ENCODE measurements at regions not wholly inside any gene's neighbourhood (a gene's known extent, or its start where the extent isn't known, plus 50 kb on each side); places are given as distances from the start of the nearest gene placed in this dataset.
A peak's percentile ranks its signal among the peaks of the same experiment; 100 is the strongest.
"Not testable (repeated sequence)": the region's sequence is repeated elsewhere in the genome, so short reads cannot be mapped to it uniquely, and the experiment has no call there.

DNA sequence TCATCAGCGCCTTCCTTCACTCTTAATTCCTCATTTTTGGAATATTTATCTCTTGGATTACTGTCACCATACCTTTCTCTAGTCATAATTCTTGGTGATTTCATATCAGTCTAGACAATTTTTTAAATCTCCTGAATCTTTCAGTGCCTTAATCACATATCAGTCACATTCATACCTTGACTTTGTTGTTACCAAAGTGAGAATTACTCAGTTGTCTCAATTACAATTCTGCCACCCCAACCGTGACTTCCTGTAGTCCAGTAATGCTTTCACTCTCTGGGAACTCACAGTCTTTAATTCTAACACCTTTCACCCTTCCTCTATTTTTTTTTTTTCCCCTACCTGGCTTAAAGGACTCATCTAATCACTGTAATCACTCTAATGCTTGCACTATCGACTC, 1275.3 kb upstream of the TENM3 start:
- no peak for DNase-seq (ENCODE audit: low spot score)

DNA sequence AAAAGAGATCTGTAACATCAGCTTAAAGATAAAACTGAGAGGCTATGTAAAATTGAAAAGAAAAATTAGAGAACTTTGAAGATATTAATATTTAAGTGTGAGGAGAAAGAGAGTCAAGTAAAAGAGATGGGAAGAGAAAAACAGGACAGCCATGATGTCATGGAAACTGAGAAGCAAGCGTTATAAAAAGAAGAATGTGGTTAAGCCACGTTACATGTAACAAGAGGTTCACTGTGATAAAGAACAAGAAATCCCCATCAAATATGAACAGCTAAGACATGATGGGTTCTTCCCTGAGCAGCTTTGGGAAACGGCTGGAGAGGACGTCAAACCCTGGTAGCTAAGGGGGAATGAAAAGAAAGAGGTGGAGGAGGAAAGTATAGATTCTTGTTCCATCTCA, 1269.3 kb upstream of the TENM3 start:
- DNase-seq (ENCODE audit: low spot score), result no peak

DNA sequence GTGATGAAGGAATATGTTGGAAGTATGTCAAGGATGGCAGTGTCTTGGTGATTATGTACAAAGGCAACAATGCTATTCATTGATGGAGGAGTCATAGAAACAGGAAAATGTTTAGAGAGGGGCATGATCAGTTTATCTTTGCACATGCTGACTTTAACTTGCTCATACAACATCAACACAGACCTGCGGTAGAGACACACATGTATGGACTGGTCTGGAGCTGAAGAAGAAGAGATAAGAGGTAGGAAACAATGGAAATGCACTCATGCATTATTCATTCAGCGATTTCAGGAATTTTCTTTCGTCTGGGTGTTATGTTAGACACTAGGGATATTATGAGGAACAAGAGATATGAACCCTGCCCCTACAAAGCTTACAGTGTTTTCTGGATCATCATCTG, 1252.3 kb upstream of the TENM3 start:
- DNase-seq (ENCODE audit: low spot score), result no peak

DNA sequence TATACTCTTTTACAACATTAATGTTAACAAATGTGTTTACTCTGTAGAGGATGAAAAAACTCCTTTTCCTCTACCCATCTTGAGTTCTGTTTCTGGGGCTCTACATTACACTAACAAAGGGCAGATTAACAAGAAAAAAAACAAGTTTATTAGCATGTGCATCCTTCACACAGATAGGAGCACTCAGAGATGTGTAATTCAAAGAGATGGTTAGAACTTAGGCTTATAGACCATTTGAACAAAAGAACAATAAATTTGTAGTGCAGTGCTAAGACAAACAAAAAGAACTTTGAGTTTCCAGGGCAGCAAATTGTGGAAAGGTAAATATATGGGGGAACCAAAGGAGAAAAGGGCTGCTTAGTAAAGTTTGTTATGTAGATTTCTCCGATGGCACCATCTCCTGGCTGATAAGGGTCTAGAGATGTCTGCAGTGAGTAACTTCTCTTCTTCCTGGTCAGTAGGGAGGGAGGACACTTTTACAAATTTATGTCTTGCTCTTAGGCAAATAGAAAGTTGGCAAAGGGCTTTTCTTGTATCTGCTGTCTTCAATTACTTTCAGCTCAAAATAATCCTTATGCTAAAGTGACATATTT, 1249.9 kb upstream of the TENM3 start:
- no peak for DNase-seq (ENCODE audit: low spot score)

DNA sequence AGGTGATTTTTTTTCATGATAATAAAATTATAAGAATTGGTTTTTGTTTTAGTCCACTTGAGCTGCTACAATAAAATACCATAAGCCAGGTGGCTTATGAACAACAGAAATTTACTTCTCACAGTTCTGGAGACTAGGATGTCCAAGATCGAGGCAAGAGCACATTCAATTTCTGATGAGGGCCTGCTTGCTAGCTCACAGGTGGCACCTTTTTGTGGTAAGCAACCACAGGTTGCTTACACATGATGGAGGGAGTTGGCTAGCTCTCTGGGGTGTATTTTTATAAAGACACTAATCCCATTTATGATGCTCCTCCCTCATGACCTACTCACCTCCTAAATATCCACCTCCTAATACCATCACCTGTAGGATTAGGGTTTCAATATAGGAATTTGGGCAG, 1248.5 kb upstream of the TENM3 start:
- DNase-seq (ENCODE audit: low spot score), result no peak

DNA sequence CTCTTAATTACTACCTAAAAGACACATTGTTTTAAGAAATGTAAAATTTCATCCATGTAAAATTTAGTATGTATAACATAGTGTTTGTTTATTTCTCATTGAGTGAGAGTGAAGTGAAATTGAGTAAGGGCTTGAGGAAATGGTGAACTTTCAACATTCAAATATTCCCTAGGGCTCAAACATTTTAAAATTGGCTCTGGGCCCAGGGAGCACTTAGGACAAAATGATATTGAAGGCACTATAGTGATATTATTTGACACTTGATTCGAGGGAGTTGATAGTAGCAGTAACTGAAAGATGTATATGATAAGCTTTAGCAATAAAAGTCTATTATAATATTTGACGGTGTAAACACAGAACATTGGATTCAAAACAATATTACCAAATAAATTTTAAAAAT, 1244.0 kb upstream of the TENM3 start:
- no peak for DNase-seq (ENCODE audit: low spot score)

DNA sequence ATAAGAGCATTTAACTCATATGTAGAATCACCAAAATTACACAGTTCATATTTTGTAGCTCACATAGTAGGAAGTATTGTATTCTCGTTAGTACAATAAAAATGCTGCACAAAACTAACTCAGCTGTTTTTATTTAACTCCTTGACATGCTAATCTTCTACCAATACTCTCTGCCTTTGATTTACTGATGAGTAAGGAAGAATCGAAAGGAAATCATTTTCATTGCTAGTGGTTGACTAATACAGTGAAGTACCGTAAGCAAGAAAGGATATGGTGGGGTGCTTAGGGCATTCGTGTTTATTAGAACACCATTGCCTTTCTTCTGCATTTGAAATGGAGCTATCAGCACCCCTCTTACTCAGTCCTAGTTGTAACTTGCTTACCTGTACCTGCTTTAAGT, 1239.1 kb upstream of the TENM3 start:
- DNase-seq (ENCODE audit: low spot score), result no peak

DNA sequence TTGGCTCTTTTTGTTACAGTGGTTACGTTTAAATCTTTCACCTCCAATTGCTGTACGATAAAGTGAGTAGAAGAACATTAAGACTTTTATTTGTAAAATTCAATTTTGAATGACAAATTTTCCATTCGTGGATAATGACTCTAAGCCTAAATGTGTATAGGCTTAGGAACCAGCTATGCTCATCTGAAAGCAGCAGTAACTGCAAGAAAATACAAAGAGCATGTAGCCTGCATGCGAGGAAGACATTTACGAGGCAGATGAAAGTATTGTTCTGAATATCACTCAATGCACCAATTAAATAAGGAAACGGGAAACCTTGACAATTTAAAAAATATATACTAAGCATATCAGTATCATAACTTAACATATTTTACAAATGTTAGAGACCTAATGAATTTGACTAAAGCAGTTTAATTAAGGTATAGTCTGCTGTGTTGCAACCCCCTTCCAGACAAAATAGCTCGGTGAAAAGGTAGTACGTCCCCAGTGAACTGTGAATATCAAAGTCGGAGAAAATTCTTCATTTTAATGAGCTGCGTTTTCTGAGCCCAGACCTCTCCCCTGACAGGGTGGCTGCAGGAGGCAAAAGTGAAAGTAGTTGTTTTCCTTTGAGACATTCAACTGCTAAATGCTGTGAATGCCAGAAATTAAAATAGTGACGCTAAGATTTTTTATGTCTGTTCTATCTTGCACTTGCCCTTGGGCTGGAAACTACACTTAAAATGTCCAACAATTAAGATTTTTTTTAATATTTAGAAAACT, 1236.5 kb upstream of the TENM3 start:
- no peak for DNase-seq (ENCODE audit: low spot score)

DNA sequence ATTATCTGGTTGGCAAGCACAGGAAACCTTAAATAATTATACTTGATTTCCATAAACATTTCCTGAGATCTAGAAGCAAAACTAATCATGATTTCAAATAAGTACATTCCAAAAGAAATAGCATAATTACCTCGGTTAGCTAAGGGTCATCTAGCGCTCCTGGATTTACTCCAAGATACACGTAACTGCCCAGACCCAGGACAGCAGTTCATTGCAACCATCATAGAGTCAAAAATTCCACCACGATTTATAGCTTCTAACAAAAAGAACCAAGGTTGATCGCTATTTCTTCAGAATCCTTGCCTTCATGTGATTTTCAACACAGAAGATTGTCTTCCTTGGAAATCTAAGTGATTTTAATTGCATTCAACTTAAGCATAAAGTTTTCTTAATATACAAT, 1235.5 kb upstream of the TENM3 start:
- DNase-seq (ENCODE audit: low spot score), result no peak

DNA sequence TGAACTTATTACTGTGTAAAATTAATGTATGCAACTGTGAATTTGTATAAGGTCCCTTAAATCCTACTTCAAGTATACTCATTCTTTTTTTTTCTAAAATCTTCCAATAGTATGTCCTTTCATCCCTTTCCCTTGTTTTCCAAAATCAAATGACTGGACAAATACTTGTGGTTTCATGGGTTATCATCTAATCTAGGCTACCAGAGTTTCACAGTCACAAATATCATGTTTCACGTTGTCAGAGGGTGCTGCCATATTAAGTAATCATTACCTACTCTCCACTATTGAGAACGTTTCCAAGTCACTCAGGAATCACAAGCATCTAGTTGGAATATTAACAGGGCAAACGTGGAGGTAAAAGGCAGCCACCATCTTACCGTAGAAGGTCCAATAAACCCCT, 1235.0 kb upstream of the TENM3 start:
- DNase-seq (ENCODE audit: low spot score), result no peak

DNA sequence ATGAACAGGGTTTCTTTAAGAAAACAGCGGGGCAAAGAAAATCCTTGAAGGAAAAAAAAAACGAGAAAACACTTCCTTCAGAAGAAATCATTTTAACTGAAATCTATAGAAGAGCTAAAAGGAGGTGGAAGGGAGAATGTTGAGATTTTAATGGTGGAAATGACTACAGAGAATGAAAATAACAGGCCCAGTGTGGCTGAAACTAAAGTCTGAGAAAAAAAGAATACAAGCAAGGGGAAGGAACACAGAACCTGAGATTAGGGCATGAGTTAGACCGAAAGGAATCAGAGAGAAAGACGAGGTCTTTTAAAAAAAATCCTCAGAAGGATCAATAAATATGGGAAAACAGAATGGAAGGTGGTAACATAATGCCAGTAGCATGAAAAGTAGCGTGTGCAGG, 1230.0 kb upstream of the TENM3 start:
- no peak for DNase-seq (ENCODE audit: low spot score)

DNA sequence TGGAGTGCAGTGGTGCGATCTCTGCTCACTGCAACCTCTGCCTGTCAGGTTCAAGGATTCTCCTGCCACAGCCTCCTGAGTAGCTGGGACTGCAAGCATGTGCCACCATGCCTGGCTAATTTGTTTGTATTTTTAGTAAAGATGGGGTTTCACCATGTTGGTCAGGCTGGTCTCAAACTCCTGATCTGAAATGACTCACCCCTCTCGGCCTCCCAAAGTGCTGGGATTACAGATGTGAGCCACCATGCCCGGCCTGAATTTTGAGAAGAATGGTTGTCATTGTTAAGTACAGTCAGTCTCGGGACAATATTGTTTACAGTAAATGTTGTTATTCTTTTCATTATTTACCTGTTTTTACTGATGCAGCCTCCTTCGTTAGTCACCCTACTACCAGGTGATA, 1226.2 kb upstream of the TENM3 start:
- no peak for DNase-seq (ENCODE audit: low spot score)

DNA sequence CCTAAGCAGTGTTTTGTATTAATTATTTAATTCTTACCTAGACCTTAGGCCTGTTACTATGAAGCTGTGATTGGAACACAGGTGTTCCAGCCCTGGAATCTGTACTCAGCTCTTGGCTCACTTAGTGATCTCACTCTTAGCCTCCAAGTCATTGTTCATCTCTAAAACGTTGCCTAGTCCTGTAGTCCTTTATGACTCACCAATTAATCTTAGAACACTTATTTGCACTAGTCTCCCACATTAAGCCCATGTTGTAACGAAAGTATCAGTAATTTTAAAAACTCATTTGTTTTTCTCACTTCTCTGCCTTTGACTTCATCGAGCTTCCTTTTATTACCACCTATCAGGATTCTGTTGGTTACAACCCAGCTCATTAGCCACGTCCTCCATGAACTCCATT, 1224.7 kb upstream of the TENM3 start:
- no peak for DNase-seq (ENCODE audit: low spot score)

DNA sequence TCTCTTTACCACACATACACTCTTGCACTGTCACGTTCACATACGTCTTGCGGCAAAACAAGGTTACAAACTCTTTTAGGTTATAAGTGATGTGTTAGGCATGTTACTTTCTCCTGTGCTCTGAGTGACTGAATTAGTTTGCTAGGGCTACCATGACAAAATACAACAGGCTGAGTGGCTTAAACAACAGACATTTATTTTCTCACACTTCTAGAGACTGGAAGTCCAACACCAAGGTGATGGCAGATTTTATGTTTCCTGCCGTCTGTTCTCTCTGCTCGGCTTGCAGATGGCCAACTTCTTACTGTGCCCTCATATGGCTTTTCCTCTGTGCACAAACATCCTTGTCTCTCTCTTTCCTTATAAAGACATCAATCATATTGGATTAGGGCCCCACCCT, 1224.3 kb upstream of the TENM3 start:
- DNase-seq (ENCODE audit: low spot score), result no peak

DNA sequence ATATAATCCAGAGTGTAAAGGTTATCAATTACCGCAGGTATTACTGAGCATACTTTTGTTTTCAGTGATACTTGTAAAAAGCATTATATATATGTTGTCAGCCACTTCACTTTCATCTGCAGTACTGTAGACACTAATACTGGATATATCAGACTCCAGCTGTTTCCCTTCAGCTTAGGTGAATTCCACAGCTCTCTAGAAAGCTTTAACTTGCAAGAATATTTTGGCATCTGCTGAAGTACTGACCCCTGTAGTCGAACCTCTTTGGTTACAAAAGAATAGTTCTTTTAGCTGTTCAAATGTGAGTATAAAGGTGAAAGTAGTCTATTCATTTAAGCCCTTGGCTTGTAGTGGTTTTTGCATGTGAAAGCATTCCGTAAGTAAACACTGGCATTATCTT, 1222.7 kb upstream of the TENM3 start:
- DNase-seq (ENCODE audit: low spot score), result peak; percentile 22

DNA sequence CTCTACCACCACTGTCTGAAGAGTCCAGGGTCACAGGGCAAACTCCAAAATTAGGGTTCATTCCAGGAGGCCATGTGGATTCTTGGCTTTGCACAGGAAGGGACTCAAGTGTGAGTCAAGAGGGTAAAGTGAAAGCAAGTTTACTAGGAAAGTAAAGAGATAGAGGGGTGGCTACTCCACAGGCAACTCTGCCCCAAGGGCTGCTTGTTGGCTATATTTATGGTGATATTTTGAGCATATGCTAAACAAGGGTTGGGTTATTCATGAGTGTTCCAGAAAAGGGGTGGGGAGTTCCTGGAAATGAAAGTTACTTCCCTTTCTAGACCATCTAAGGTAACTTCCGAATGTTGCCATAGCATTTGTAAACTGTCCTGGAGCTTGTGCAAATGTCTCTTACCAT, 1222.0 kb upstream of the TENM3 start:
- DNase-seq (ENCODE audit: low spot score), result no peak

DNA sequence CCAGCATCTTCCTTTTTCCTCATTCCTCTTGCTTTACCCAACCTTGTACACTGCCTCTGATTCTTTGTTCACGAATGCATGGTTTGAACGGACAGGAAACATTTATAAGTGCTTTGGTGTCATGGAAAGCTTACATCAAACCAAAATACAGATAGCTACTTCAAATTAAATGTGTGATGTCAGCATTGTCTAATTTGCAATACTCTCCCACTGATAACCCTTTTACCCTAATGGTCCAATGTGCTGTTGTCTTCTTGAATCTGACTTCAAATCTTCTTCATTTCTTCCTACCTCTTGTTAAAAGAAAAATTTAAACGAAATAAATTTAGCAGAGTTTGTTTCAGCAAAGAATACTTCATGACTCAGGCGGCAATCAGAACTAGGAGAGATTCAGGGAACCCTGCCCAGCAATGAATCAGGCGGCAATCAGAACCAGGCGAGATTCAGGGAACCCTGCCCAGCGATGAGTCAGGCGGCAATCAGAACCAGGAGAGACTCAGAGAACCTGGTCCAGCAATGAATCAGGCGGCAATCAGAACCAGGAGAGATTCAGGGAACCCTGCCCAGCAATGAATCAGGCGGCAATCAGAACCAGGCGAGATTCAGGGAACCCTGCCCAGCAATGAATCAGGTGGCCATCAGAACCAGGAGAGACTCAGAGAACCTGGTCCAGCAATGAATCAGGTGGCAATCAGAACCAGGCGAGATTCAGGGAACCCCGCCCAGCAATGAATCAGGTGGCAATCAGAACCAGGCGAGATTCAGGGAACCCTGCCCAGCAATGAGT, 1212.9 kb upstream of the TENM3 start:
- DNase-seq (ENCODE audit: low spot score), result not testable (repeated sequence)

DNA sequence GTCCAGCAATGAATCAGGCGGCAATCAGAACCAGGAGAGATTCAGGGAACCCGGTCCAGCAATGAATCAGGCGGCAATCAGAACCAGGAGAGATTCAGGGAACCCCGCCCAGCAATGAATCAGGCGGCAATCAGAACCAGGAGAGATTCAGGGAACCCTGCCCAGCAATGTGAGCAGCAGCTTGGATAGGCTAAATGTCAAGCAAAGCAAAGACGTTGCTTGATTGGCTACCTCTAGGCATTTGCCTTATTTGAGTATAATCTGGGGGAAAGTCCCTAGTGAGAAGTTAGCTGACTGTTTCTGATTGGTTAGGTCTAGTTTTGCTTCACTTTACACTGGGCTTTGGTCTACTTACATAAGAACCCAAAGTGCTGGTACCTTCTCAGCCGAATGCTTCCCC, 1212.2 kb upstream of the TENM3 start:
- no peak for DNase-seq (ENCODE audit: low spot score)

DNA sequence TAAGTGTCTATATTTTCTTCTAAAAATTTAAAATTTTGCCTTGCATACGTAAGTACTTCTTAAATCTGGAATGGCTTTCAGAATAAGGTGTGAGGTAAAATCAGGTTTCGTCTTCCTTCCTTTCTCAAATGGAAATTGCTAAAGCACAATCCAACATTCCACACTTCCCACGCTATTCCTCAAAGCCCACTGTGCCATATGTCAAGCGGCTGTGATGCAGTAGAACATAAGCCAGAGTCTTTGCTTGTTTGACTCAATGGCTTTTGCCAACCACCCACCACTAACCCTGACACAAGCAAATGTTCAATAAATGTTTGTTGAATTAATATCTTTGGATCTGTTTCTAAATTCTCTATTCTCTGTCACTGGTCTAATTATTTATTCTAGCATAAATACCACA, 1199.7 kb upstream of the TENM3 start:
- DNase-seq (ENCODE audit: low spot score), result no peak

DNA sequence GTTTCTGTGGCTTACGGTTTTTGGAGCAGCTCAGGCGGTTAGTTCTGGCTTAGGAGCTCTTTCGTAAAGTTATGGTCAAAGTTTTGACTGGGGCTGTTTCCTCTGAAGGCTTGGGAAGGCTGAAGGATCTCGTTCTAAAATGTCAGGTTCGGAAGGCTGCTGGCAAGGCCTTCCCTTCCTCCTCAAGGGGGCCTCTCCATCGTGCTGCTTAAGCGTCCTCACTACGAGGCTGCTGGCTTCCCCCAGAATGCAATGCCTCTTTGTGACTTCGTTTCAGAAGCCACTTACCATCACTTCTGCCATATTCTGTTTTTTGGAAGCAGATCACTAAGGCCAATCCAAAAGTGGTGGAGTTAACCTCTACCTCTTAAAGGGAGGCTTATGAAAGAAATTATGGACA, 1196.4 kb upstream of the TENM3 start:
- DNase-seq (ENCODE audit: low spot score), result no peak

DNA sequence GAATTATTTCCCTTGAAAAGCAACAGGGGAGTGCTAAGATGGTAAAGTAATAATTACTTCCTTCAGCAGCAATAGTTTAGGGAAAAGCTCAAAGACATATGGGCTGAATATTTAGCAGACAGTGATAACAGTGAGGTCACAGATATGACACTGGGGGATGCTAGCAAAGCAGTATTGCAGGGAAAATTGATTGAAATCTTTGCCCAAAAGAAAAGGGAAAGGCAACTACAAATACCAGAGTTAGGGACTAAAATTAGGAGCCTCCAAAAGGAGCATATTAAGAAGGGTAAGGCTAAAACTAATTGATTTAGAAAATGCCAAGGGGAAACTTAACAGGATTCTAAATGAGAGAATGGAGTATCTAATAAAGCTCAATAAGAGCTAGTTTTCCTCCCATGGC, 1191.3 kb upstream of the TENM3 start:
- no peak for DNase-seq (ENCODE audit: low spot score)

DNA sequence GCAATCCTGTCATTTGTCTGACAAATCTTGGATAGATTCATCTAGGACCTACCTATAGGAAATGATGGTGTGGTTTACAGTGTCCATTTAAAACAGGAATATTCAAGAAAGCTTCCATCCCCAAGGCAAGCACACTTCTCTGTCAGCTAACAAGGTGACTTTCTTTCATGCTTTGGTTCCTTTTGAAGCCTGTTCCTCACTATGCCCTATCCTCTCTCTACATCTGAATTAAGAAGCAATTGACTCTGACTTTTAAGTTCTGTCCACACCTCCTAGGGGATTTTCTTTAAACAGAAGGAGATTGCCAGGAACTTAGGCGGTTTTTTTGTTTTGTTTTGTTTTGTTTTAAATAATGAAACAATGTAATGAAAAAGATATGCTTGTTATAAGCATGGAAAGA, 1181.4 kb upstream of the TENM3 start:
- no peak for DNase-seq (ENCODE audit: low spot score)

DNA sequence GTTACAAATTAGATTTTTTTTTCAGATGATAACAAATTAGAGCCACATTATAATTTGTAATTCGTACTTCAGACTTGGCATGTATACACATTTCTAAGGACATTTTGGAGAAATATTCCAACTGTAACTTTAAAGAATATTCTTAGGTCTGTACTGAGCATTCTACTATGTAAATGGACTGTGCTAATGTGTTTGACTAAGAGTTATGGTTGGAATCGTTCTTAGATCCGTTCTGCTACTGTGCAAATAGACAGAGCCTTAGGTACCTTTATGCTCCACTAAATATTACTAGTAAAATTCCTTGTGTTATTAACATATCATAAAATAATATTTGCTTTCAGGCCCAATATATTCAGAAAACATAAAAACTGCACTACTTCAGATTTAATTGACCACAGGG, 1180.0 kb upstream of the TENM3 start:
- no peak for DNase-seq (ENCODE audit: low spot score)

Data from umbilical cord (tissue), 1 donor.